Osteoblast (primary cell): ENCODE measurements at regions not wholly inside any gene's neighbourhood (a gene's known extent, or its start where the extent isn't known, plus 50 kb on each side); places are given as distances from the start of the nearest gene placed in this dataset.

Experiments
- DNase-seq: peaks from one replicate; pipeline ENCODE4 v3.0.0; 2011; ENCODE audit warnings: low spot score, mixed read lengths; ENCODE audit not compliant: insufficient read length; ENCODE audit errors: missing footprints
- H2AFZ ChIP-seq: 2 replicates; pipeline ENCODE4 v1.6.0; 2011; ENCODE audit warnings: mild to moderate bottlenecking, low read length
- H3K27ac ChIP-seq: 2 replicates; pipeline ENCODE4 v1.5.1; 2011; ENCODE audit warnings: mild to moderate bottlenecking, low read depth, low read length, moderate library complexity
- H3K27me3 ChIP-seq: 2 replicates; pipeline ENCODE4 v1.6.0; 2012; ENCODE audit warnings: mild to moderate bottlenecking, control low read depth, inconsistent platforms, low read length, moderate library complexity; ENCODE audit not compliant: insufficient read depth
- H3K36me3 ChIP-seq: 2 replicates; pipeline ENCODE4 v1.5.1; 2011; ENCODE audit warnings: mild to moderate bottlenecking, low read length, control low read depth, moderate library complexity; ENCODE audit not compliant: insufficient read depth
- H3K4me1 ChIP-seq: 2 replicates; pipeline ENCODE4 v1.5.1; 2011; ENCODE audit warnings: mild to moderate bottlenecking, low read length, control low read depth, moderate library complexity; ENCODE audit not compliant: insufficient read depth
- H3K4me2 ChIP-seq: 2 replicates; pipeline ENCODE4 v1.6.0; 2011; ENCODE audit warnings: mild to moderate bottlenecking, low read length; ENCODE audit not compliant: insufficient read depth
- H3K4me3 ChIP-seq: fragments of 200-600 bp; sonication (generic); 3 replicates; pipeline ENCODE4 v1.5.1; 2012; ENCODE audit warnings: mild to moderate bottlenecking, low read length, inconsistent platforms; ENCODE audit not compliant: insufficient read depth
- H3K79me2 ChIP-seq: 2 replicates; pipeline ENCODE4 v1.6.0; 2012; ENCODE audit warnings: mild to moderate bottlenecking, low read length, control low read depth, inconsistent platforms; ENCODE audit not compliant: insufficient read depth
- H3K9me3 ChIP-seq: 2 replicates; pipeline ENCODE4 v1.5.1; 2011; ENCODE audit warnings: low read depth, low read length, control low read depth
- H4K20me1 ChIP-seq: 2 replicates; pipeline ENCODE4 v1.6.0; 2012; ENCODE audit warnings: mild to moderate bottlenecking, low read length, control low read depth; ENCODE audit not compliant: insufficient read depth
- TF ChIP-seq, protein P1 (sequence below): IDR thresholded peaks from 2 replicates; pipeline ENCODE4 v1.5.1; 2011; ENCODE audit warnings: mild to moderate bottlenecking, low read depth, low read length, moderate library complexity; ENCODE audit errors: extremely low read depth

- Histone ChIP-seq H3K27ac (peak overlapping the region; percentile 45), H3K36me3 (no peaks in the 10 kb centered on the region), H2AFZ (peak overlapping the region; percentile 96), H3K79me2 (no peaks in the 10 kb centered on the region), H3K4me3 (peak overlapping the region; percentile 75), H3K4me2 (peak overlapping the region; percentile 87), H3K27me3 (no peaks in the 10 kb centered on the region), H4K20me1 (no peaks in the 10 kb centered on the region), H3K4me1 (peaks cover 17% of the 10 kb centered on the region), H3K9me3 (no peaks in the 10 kb centered on the region)
- DNase-seq: peak; percentile 100
- TF ChIP-seq, protein P1, sequence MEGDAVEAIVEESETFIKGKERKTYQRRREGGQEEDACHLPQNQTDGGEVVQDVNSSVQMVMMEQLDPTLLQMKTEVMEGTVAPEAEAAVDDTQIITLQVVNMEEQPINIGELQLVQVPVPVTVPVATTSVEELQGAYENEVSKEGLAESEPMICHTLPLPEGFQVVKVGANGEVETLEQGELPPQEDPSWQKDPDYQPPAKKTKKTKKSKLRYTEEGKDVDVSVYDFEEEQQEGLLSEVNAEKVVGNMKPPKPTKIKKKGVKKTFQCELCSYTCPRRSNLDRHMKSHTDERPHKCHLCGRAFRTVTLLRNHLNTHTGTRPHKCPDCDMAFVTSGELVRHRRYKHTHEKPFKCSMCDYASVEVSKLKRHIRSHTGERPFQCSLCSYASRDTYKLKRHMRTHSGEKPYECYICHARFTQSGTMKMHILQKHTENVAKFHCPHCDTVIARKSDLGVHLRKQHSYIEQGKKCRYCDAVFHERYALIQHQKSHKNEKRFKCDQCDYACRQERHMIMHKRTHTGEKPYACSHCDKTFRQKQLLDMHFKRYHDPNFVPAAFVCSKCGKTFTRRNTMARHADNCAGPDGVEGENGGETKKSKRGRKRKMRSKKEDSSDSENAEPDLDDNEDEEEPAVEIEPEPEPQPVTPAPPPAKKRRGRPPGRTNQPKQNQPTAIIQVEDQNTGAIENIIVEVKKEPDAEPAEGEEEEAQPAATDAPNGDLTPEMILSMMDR: peak; percentile 88
Measured at GRCh38 chr1:207963427-207964194, 52.7 kb upstream of the CD34 start.

DNA sequence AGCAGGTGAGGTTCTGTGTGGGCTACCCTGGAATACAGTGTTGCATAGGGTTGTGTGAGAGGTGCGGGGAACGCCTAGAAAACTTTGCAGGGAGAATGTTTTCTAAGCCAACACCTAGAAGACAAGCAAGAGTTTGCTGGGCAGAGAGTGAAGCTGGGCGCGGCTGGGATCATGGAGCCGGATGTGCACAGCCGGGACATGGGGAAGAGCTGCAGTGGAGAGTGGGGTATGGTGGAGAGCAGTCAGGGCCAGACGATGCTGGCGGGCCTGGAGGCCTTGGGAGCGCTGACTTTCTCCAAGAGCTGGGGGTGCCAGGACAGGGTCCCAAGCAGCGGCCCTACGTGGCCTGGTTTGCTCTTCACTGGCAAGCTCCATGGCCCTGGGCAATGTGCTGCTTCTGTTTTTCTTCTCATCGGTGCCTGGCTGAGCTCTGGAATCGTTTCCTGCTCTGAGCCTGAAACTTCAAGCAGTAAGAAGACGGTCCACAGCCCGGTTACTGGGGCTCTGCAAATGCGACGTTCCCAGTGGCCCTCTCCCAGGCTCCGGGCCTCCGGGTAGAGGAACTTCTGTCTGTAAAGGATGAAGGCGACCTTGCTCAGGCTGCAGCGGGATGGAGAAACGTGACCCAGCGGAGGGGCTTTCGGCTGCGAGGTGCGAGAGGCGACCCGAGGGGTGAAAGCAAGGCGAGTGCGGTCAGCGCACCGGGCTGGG, 51.9 kb upstream of the CD34 start:
- no peaks in the 10 kb centered on the region for H3K79me2 ChIP-seq
- peak overlapping the region; percentile 90 for H2AFZ ChIP-seq
- H3K9me3 ChIP-seq: no peaks in the 10 kb centered on the region
- no peaks in the 10 kb centered on the region for H4K20me1 ChIP-seq
- peak overlapping the region; percentile 87 for H3K4me2 ChIP-seq
- H3K4me1 ChIP-seq: peaks cover 18% of the 10 kb centered on the region
- peak overlapping the region; percentile 45 for H3K27ac ChIP-seq
- H3K4me3 ChIP-seq: peak overlapping the region; percentile 75
- peak; percentile 77 for DNase-seq
- H3K27me3 ChIP-seq: no peaks in the 10 kb centered on the region
- H3K36me3 ChIP-seq: no peaks in the 10 kb centered on the region
- TF ChIP-seq, protein P1: no peak
